ENCODE measurements at regions not wholly inside any gene's neighbourhood (a gene's known extent, or its start where the extent isn't known, plus 50 kb on each side); places are given as distances from the start of the nearest gene placed in this dataset.

GRCh38 chr12:25323581-25323982, 72.9 kb upstream of the KRAS start:
- Histone ChIP-seq H3K27me3 (ENCODE audit: insufficient read depth, low read length, poor library complexity, severe bottlenecking) (no peaks in the 10 kb centered on the region), H3K9me3 (ENCODE audit: insufficient read depth, low read depth, low read length) (no peaks in the 10 kb centered on the region), H4K20me1 (ENCODE audit: insufficient read depth, low read length, poor library complexity, severe bottlenecking) (no peaks in the 10 kb centered on the region), H3K4me3 (ENCODE audit: low read length, poor library complexity, severe bottlenecking) (peak overlapping the region; percentile 15), H3K36me3 (ENCODE audit: insufficient read depth, low read length) (no peaks in the 10 kb centered on the region), H3K4me2 (ENCODE audit: low read depth, low read length, poor library complexity, severe bottlenecking) (peak overlapping the region; percentile 82), H3K4me1 (ENCODE audit: insufficient read depth, low read length, poor library complexity, severe bottlenecking) (peaks cover 45% of the 10 kb centered on the region), H2AFZ (ENCODE audit: low read length) (no peak overlapping the region), H3K79me2 (ENCODE audit: insufficient read depth, low read length) (no peaks in the 10 kb centered on the region), H3F3A (ENCODE audit: low read depth) (no peaks in the 10 kb centered on the region), H3K9me2 (replicated peaks; ENCODE audit: low read depth, low read length) (no peaks in the 10 kb centered on the region), H3K9ac (ENCODE audit: low read depth, low read length, poor library complexity, severe bottlenecking) (peak overlapping the region; percentile 14)
- TF ChIP-seq CTCF (conservative IDR thresholded peaks at IDR 0.05; ENCODE audit: low read length), result no peak
- no peak for TF ChIP-seq EZH2phosphoT487 (IDR thresholded peaks at IDR 0.05; ENCODE audit: borderline replicate concordance)

DNA sequence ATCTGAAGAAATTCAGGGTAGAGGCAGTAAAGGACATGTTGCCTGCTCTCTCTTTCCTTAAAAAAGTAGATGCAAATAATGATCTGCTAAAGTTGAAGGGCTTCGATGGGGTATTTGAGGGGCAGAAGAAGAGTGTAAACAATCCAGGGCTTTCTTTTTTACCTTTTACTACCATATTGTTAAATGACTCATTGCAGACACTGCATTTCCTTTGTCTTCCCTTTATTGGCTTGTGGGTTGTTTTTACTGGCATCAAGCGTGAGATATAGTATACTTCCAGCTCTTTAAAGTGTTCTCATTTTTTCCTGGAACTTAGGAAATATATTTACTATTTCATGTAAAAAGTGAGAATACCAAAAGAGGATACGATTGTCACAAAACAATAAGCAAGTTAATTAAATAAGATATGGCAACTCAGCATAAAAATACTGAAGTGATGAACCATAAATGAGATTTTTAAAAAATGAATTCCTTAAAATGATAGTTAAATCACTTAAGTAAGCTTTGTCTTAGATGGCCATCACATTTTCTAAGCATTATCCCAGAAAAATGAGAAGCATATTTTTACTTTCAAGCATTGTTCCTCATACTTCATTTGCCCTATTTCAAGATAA, 72.3 kb upstream of the KRAS start:
- H3K9ac ChIP-seq (ENCODE audit: low read depth, low read length, poor library complexity, severe bottlenecking), result peak overlapping the region; percentile 14
- no peaks in the 10 kb centered on the region for H3K27me3 ChIP-seq (ENCODE audit: insufficient read depth, low read length, poor library complexity, severe bottlenecking)
- no peaks in the 10 kb centered on the region for H3K9me3 ChIP-seq (ENCODE audit: insufficient read depth, low read depth, low read length)
- no peak for TF ChIP-seq CTCF (conservative IDR thresholded peaks at IDR 0.05; ENCODE audit: low read length)
- TF ChIP-seq EZH2phosphoT487 (IDR thresholded peaks at IDR 0.05; ENCODE audit: borderline replicate concordance), result no peak
- no peaks in the 10 kb centered on the region for H4K20me1 ChIP-seq (ENCODE audit: insufficient read depth, low read length, poor library complexity, severe bottlenecking)
- H3K4me3 ChIP-seq (ENCODE audit: low read length, poor library complexity, severe bottlenecking), result peak overlapping the region; percentile 47
- H3K4me2 ChIP-seq (ENCODE audit: low read depth, low read length, poor library complexity, severe bottlenecking), result peak overlapping the region; percentile 82
- H3F3A ChIP-seq (ENCODE audit: low read depth), result no peaks in the 10 kb centered on the region
- H2AFZ ChIP-seq (ENCODE audit: low read length), result peak overlapping the region; percentile 58
- no peaks in the 10 kb centered on the region for H3K79me2 ChIP-seq (ENCODE audit: insufficient read depth, low read length)
- peaks cover 45% of the 10 kb centered on the region for H3K4me1 ChIP-seq (ENCODE audit: insufficient read depth, low read length, poor library complexity, severe bottlenecking)
- no peaks in the 10 kb centered on the region for H3K9me2 ChIP-seq (replicated peaks; ENCODE audit: low read depth, low read length)
- H3K36me3 ChIP-seq (ENCODE audit: insufficient read depth, low read length), result no peaks in the 10 kb centered on the region

- Histone ChIP-seq H2AFZ (ENCODE audit: low read length) (peak overlapping the region; percentile 58; the same call in 1 of the 2 replicates), H3K36me3 (ENCODE audit: insufficient read depth, low read length) (no peaks in the 10 kb centered on the region), H3K9me3 (ENCODE audit: insufficient read depth, low read depth, low read length) (no peaks in the 10 kb centered on the region), H3K4me2 (ENCODE audit: low read depth, low read length, poor library complexity, severe bottlenecking) (peak overlapping the region; percentile 82), H3F3A (ENCODE audit: low read depth) (no peaks in the 10 kb centered on the region), H3K4me1 (ENCODE audit: insufficient read depth, low read length, poor library complexity, severe bottlenecking) (peaks cover 45% of the 10 kb centered on the region), H3K9me2 (replicated peaks; ENCODE audit: low read depth, low read length) (no peaks in the 10 kb centered on the region), H3K79me2 (ENCODE audit: insufficient read depth, low read length) (no peaks in the 10 kb centered on the region), H4K20me1 (ENCODE audit: insufficient read depth, low read length, poor library complexity, severe bottlenecking) (no peaks in the 10 kb centered on the region), H3K4me3 (ENCODE audit: low read length, poor library complexity, severe bottlenecking) (peak overlapping the region; percentile 47), H3K27me3 (ENCODE audit: insufficient read depth, low read length, poor library complexity, severe bottlenecking) (no peaks in the 10 kb centered on the region), H3K9ac (ENCODE audit: low read depth, low read length, poor library complexity, severe bottlenecking) (peak overlapping the region; percentile 14)
- no peak for TF ChIP-seq CTCF (conservative IDR thresholded peaks at IDR 0.05; ENCODE audit: low read length)
- no peak for TF ChIP-seq EZH2phosphoT487 (IDR thresholded peaks at IDR 0.05; ENCODE audit: borderline replicate concordance)
Measured at GRCh38 chr12:25322351-25322750, 71.6 kb upstream of the KRAS start.
